Large intestine (tissue), 3 donors: ENCODE measurements at regions not wholly inside any gene's neighbourhood (a gene's known extent, or its start where the extent isn't known, plus 50 kb on each side); places are given as distances from the start of the nearest gene placed in this dataset.

Experiments
- DNase-seq, 2 donors: peaks; one replicate each; pipeline versions ENCODE4 v3.0.0 to v3.0.0-alpha.2; 2013
- H3K27ac ChIP-seq: one replicate; pipeline ENCODE4 v1.5.1; 2013; ENCODE audit warnings: low read length
- H3K27me3 ChIP-seq: 2 replicates; pipeline ENCODE4 v1.6.1; 2013; ENCODE audit warnings: low read length; ENCODE audit not compliant: control insufficient read depth, insufficient read depth
- H3K36me3 ChIP-seq: 2 replicates; pipeline ENCODE4 v1.6.1; 2013; ENCODE audit warnings: low read length; ENCODE audit not compliant: control insufficient read depth, insufficient read depth
- H3K4me1 ChIP-seq: one replicate; pipeline ENCODE4 v1.6.1; 2013; ENCODE audit warnings: low read length; ENCODE audit not compliant: control insufficient read depth, insufficient read depth
- H3K4me3 ChIP-seq: one replicate; pipeline ENCODE4 v1.5.1; 2013; ENCODE audit warnings: low read length
- H3K9me3 ChIP-seq: one replicate; pipeline ENCODE4 v1.6.1; 2013; ENCODE audit warnings: mild to moderate bottlenecking, low read depth, low read length, moderate library complexity; ENCODE audit not compliant: control insufficient read depth
- WGBS: methylation state at CpG from one replicate; pipeline ENCODE4 v1.1.5; 2013; ENCODE audit warnings: low lambda C conversion rate; ENCODE audit not compliant: insufficient coverage; 5-methylcytosine and 5-hydroxymethylcytosine counted together

GRCh38 chr20:39421571-39422105 lies 459.5 kb downstream of the DHX35 start:
- Histone ChIP-seq H3K4me3 (no peak overlapping the region), H3K4me1 (no peaks in the 10 kb centered on the region), H3K27ac (no peak overlapping the region), H3K27me3 (no peaks in the 10 kb centered on the region), H3K36me3 (no peaks in the 10 kb centered on the region), H3K9me3 (no peaks in the 10 kb centered on the region)
- no peak for DNase-seq
- 80% methylated on average over 1 of the region's 5 CpGs for WGBS

GRCh38 chr20:39412091-39412490 lies 449.9 kb downstream of the DHX35 start:
- H3K27ac ChIP-seq: no peak overlapping the region
- H3K27me3 ChIP-seq: no peaks in the 10 kb centered on the region
- no peak overlapping the region for H3K4me3 ChIP-seq
- DNase-seq: no peak
- no peaks in the 10 kb centered on the region for H3K9me3 ChIP-seq
- H3K4me1 ChIP-seq: peaks cover 7% of the 10 kb centered on the region
- no peaks in the 10 kb centered on the region for H3K36me3 ChIP-seq

GRCh38 chr20:39399463-39399862 lies 437.3 kb downstream of the DHX35 start:
- Histone ChIP-seq H3K4me3 (no peak overlapping the region), H3K36me3 (no peaks in the 10 kb centered on the region), H3K4me1 (no peaks in the 10 kb centered on the region), H3K27ac (no peak overlapping the region), H3K9me3 (no peaks in the 10 kb centered on the region), H3K27me3 (no peaks in the 10 kb centered on the region)
- DNase-seq: no peak

- Histone ChIP-seq H3K4me1 (no peaks in the 10 kb centered on the region), H3K9me3 (no peaks in the 10 kb centered on the region), H3K4me3 (no peak overlapping the region), H3K27me3 (no peaks in the 10 kb centered on the region), H3K36me3 (no peaks in the 10 kb centered on the region), H3K27ac (no peak overlapping the region)
- WGBS: 86% methylated on average over 1 of the region's 2 CpGs
- DNase-seq: no peak
Measured at GRCh38 chr20:39398656-39399055, 436.5 kb downstream of the DHX35 start.

GRCh38 chr20:39397646-39398045 lies 435.5 kb downstream of the DHX35 start:
- no peaks in the 10 kb centered on the region for H3K9me3 ChIP-seq
- WGBS: 92% methylated on average over 2 of the region's 2 CpGs
- no peaks in the 10 kb centered on the region for H3K4me1 ChIP-seq
- no peak overlapping the region for H3K4me3 ChIP-seq
- H3K27ac ChIP-seq: no peak overlapping the region
- no peaks in the 10 kb centered on the region for H3K36me3 ChIP-seq
- no peak for DNase-seq
- no peaks in the 10 kb centered on the region for H3K27me3 ChIP-seq

GRCh38 chr20:39395478-39396291 lies 433.5 kb downstream of the DHX35 start:
- no peaks in the 10 kb centered on the region for H3K4me1 ChIP-seq
- H3K4me3 ChIP-seq: no peak overlapping the region
- H3K27me3 ChIP-seq: no peaks in the 10 kb centered on the region
- no peaks in the 10 kb centered on the region for H3K9me3 ChIP-seq
- WGBS: 100% methylated on average over 1 of the region's 9 CpGs
- H3K27ac ChIP-seq: no peak overlapping the region
- no peak for DNase-seq
- no peaks in the 10 kb centered on the region for H3K36me3 ChIP-seq

- Histone ChIP-seq H3K4me1 (no peaks in the 10 kb centered on the region), H3K4me3 (no peak overlapping the region), H3K36me3 (no peaks in the 10 kb centered on the region), H3K27me3 (no peaks in the 10 kb centered on the region), H3K9me3 (no peaks in the 10 kb centered on the region), H3K27ac (no peak overlapping the region)
- no peak for DNase-seq
- 86% methylated on average over 2 of the region's 2 CpGs for WGBS
Measured at GRCh38 chr20:39394461-39394860, 432.3 kb downstream of the DHX35 start.

- no peak overlapping the region for H3K27ac ChIP-seq
- no peaks in the 10 kb centered on the region for H3K36me3 ChIP-seq
- H3K9me3 ChIP-seq: no peaks in the 10 kb centered on the region
- no CpG with 5 or more reads among the region's 5 CpGs for WGBS
- no peak for DNase-seq
- H3K4me1 ChIP-seq: no peaks in the 10 kb centered on the region
- H3K27me3 ChIP-seq: no peaks in the 10 kb centered on the region
- H3K4me3 ChIP-seq: no peak overlapping the region
Measured at GRCh38 chr20:39390186-39390585, 428.0 kb downstream of the DHX35 start.

GRCh38 chr20:39381595-39381994 lies 419.5 kb downstream of the DHX35 start:
- Histone ChIP-seq H3K4me1 (no peaks in the 10 kb centered on the region), H3K27ac (no peak overlapping the region), H3K27me3 (peaks cover 2% of the 10 kb centered on the region), H3K4me3 (no peak overlapping the region), H3K9me3 (no peaks in the 10 kb centered on the region), H3K36me3 (no peaks in the 10 kb centered on the region)
- 40% methylated on average over 1 of the region's 4 CpGs for WGBS
- no peak for DNase-seq

- H3K4me1 ChIP-seq: no peaks in the 10 kb centered on the region
- DNase-seq: no peak
- no peak overlapping the region for H3K4me3 ChIP-seq
- no peaks in the 10 kb centered on the region for H3K9me3 ChIP-seq
- H3K36me3 ChIP-seq: no peaks in the 10 kb centered on the region
- no peak overlapping the region for H3K27ac ChIP-seq
- H3K27me3 ChIP-seq: peaks cover 2% of the 10 kb centered on the region
- no CpG with 5 or more reads among the region's 5 CpGs for WGBS
Measured at GRCh38 chr20:39378776-39379175, 416.6 kb downstream of the DHX35 start.

GRCh38 chr20:39376788-39377187 lies 414.6 kb downstream of the DHX35 start:
- 100% methylated on average over 3 of the region's 4 CpGs for WGBS
- Histone ChIP-seq H3K9me3 (no peaks in the 10 kb centered on the region), H3K27me3 (peaks cover 2% of the 10 kb centered on the region)

More at GRCh38 chr20:39376788-39377187, 414.6 kb downstream of the DHX35 start:
- Histone ChIP-seq H3K27ac (no peak overlapping the region), H3K36me3 (no peaks in the 10 kb centered on the region), H3K4me1 (no peaks in the 10 kb centered on the region), H3K4me3 (no peak overlapping the region)
- no peak for DNase-seq
